HG03342 (cell line): ENCODE measurements at regions not wholly inside any gene's neighbourhood (a gene's known extent, or its start where the extent isn't known, plus 50 kb on each side); places are given as distances from the start of the nearest gene placed in this dataset.
A peak's percentile ranks its signal among the peaks of the same experiment; 100 is the strongest.

Experiments used
- ATAC-seq: cut with Tn5 transposase; IDR thresholded peaks from one replicate; pipeline ENCODE4 v1.9.1; 2021; ENCODE audit warnings: mild to moderate bottlenecking, moderate library complexity; ENCODE audit not compliant: unreplicated experiment

GRCh38 chr2:18209934-18210639, 331.6 kb downstream of the KCNS3 start:
- no peak for ATAC-seq

GRCh38 chr2:18208956-18209355, 330.5 kb downstream of the KCNS3 start:
- no peak for ATAC-seq

- no peak for ATAC-seq
Observed at GRCh38 chr2:18200771-18201170, 322.3 kb downstream of the KCNS3 start.

- no peak for ATAC-seq
Observed at GRCh38 chr2:18198677-18199076, 320.2 kb downstream of the KCNS3 start.

GRCh38 chr2:18194161-18194560, 315.7 kb downstream of the KCNS3 start:
- no peak for ATAC-seq

- no peak for ATAC-seq
Observed at GRCh38 chr2:18186816-18187613, 308.5 kb downstream of the KCNS3 start.

GRCh38 chr2:18182861-18183260, 304.4 kb downstream of the KCNS3 start:
- no peak for ATAC-seq

GRCh38 chr2:18180912-18181311, 302.4 kb downstream of the KCNS3 start:
- no peak for ATAC-seq

- no peak for ATAC-seq
Observed at GRCh38 chr2:18180031-18180610, 301.7 kb downstream of the KCNS3 start.

GRCh38 chr2:18178736-18179349, 300.4 kb downstream of the KCNS3 start:
- peak; percentile 87 for ATAC-seq

GRCh38 chr2:18176679-18177215, 298.3 kb downstream of the KCNS3 start:
- no peak for ATAC-seq

- no peak for ATAC-seq
Observed at GRCh38 chr2:18172607-18173006, 294.1 kb downstream of the KCNS3 start.

GRCh38 chr2:18171191-18172139, 293.0 kb downstream of the KCNS3 start:
- no peak for ATAC-seq

GRCh38 chr2:18170642-18171041, 292.2 kb downstream of the KCNS3 start:
- ATAC-seq, result no peak

- no peak for ATAC-seq
Observed at GRCh38 chr2:18169893-18170175, 291.4 kb downstream of the KCNS3 start.

- ATAC-seq, result no peak
Observed at GRCh38 chr2:18169121-18169892, 290.8 kb downstream of the KCNS3 start.

- no peak for ATAC-seq
Observed at GRCh38 chr2:18167871-18168270, 289.4 kb downstream of the KCNS3 start.

- ATAC-seq, result no peak
Observed at GRCh38 chr2:18161681-18162080, 283.2 kb downstream of the KCNS3 start.

- no peak for ATAC-seq
Observed at GRCh38 chr2:18159896-18160295, 281.4 kb downstream of the KCNS3 start.

GRCh38 chr2:18156421-18156820, 278.0 kb downstream of the KCNS3 start:
- no peak for ATAC-seq
